HepG2 (cell line): ENCODE measurements at regions not wholly inside any gene's neighbourhood (a gene's known extent, or its start where the extent isn't known, plus 50 kb on each side); places are given as distances from the start of the nearest gene placed in this dataset.

Experiments
- ATF5 ChIP-seq: sonication (generic); formaldehyde crosslinking; IDR thresholded peaks from 2 replicates; pipeline ENCODE4 v1.4.0; 2020; ENCODE audit warnings: mild to moderate bottlenecking, low read depth, missing genetic modification reagents
- DPF2 ChIP-seq: sonication (generic); formaldehyde crosslinking; IDR thresholded peaks from 2 replicates; pipeline ENCODE4 v1.4.0; 2020; ENCODE audit warnings: mild to moderate bottlenecking, low read depth, missing genetic modification reagents, borderline replicate concordance
- KIAA2018 ChIP-seq: sonication (generic); formaldehyde crosslinking; IDR thresholded peaks from 2 replicates; pipeline ENCODE4 v1.5.0; 2020; ENCODE audit warnings: mild to moderate bottlenecking, missing genetic modification reagents, borderline replicate concordance
- RCOR2 ChIP-seq: IDR thresholded peaks from 2 replicates; pipeline ENCODE4 v1.6.1; 2016; ENCODE audit warnings: missing biosample characterization, missing genetic modification reagents
- SMARCC2 ChIP-seq: fragments of 450-650 bp; IDR thresholded peaks from 2 replicates; pipeline ENCODE4 v1.6.1; 2017; ENCODE audit warnings: antibody characterized with exemption, mild to moderate bottlenecking
- ZNF136 ChIP-seq: sonication (generic); formaldehyde crosslinking; IDR thresholded peaks from 2 replicates; pipeline ENCODE4 v1.8.1; 2022; ENCODE audit warnings: low read depth, mild to moderate bottlenecking, moderate library complexity, missing genetic modification reagents
- ZNF407 ChIP-seq: sonication (generic); formaldehyde crosslinking; IDR thresholded peaks from one replicate; pipeline ENCODE4 v1.5.1; 2020; ENCODE audit warnings: mild to moderate bottlenecking, missing genetic modification reagents; ENCODE audit errors: not compliant biosample characterization

GRCh38 chr6:37083243-37084138, 78.0 kb downstream of the FGD2 start (continued):
- peak; percentile 94 for TF ChIP-seq ZNF407 (CRISPR knock-in tag)
- TF ChIP-seq SMARCC2, result no peak
- TF ChIP-seq RCOR2 (CRISPR knock-in tag), result peak; percentile 97
- TF ChIP-seq ZNF136 (CRISPR knock-in tag), result peak; percentile 96
- peak; percentile 94 for TF ChIP-seq ATF5 (CRISPR knock-in tag)
- TF ChIP-seq DPF2 (CRISPR knock-in tag), result peak; percentile 100
- no peak for TF ChIP-seq KIAA2018 (CRISPR knock-in tag)
